Hematopoietic multipotent progenitor cell treated with erythropoietin and hydrocortisone succinate and interleukin-3 and kit ligand, for 17 days (in vitro differentiated cells): ENCODE measurements at regions not wholly inside any gene's neighbourhood (a gene's known extent, or its start where the extent isn't known, plus 50 kb on each side); places are given as distances from the start of the nearest gene placed in this dataset.
"Not testable (repeated sequence)": the region's sequence is repeated elsewhere in the genome, so short reads cannot be mapped to it uniquely, and the experiment has no call there.

Experiments used
- DNase-seq: peaks from one replicate; pipeline ENCODE4 v3.0.0-alpha.2; 2015; ENCODE audit warnings: low spot score

DNA sequence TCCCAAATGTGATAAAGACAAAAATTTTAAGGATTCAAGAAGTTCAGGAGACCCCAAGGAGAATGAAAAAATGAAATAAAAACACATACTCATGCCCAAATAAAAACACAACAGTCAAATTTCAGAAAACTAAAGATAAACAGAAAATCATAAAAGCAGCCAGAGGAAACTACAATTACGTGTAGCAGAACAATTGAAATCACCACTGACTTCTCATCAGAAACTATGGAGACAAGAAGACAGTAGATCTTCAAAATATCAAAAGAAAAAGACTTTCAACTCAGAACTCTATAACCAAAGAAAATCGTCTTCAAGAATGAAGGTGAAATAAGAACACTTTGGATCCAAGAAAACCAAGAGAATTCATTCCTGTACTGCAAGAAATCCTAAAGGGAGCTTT is 54.9 kb downstream of the DIO3 start:
- DNase-seq = no peak

DNA sequence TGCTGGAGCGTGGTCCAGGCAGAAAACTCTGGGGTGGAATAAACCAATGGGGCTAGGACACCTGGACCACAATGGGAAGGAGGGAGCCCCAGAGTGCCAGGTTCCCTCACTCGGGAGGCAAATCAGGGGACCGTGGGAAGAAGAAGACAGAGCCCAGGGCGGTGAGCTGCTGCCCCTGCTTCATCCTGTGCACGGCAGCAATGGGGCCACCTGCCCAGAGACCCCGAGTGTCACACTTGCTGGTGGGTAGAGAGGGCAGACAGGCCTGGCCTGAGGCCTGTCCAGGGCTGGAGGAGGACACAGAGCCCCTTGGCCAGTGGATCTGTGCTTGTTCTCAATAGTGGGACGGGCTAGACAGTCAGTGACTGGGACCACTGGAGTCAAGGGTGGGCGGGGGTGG is 58.2 kb downstream of the DIO3 start:
- no peak for DNase-seq

DNA sequence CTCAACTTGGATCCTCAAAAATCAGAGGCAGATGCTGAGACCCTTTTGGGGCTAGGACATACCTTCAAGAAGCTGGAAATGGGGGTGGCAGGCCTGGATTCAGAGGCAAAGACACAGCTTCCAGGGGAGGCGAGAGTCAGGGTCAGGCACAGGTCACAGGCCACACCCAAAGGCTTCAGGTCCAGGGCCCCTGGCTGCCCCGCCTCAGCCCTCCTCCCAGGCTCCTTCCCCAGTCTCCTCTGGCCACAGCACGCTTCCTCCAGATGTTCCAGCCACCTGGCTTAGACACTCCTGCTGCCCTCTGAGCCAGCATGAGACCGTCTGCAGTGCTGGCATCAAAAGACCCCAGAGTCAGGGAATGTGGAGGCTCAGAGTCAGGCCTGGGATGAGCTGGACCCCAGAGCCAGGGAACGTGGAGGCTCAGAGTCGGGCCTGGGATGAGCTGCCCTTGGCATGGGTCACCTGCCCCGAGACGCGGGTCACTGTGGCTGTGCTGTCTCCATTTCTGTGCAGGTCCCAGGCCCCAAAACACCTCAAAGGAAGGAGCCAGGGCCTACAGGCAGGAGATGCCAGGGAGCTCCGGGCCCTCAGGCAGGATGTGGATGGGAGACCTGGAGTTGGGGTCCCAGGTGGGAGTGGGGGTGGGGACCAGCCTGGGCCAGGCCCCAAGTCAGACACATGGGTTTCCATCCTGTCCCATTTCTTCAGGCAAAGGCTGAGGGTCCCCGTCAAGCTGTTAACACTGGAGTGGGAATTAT is 58.9 kb downstream of the DIO3 start:
- DNase-seq = no peak

DNA sequence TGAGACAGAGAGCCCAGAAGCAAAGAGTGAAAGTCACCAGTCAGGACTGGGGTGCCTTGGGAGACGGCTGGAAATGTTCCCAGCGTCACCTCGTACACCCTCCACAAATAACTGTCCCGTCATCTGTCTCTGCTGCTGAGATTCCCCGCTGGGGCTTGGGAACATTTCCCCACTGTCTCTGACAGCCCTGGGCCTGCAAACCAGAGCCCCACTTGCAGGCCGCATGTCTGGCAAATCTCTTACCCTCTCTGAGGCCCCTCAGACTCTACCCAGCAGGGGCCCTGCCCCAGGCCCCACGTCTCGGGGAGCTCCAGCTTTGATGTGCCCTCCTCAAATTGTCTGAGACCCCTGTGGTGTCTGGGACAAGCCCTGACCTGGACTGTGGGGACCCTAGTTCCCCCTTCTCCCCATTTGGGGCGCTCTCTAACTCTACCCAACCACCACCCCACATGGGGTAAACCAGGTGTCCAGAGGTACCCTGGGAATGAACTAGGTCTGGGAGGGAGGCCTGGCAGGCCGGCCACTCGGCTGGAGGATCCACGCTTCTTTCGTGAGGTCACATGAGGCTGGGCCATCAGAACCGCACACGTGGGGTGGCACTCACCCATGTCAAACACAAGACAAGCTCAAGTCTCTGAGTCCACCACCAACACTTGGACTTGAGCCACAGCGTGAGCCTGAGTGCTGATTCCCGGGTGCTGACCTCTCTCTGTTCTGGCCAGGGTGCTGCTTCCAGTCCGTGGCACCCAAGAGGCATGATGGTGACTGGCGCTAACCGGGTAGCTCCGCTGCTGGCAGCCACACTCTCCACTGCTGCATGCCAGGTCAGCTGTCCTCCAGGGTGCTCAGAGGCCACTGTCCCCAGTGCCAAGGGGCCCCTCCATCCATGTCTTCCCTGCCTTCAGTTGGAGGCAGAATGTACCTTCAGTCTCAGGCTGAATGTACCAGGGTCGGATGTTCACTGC is 59.8 kb downstream of the DIO3 start:
- DNase-seq = no peak

DNA sequence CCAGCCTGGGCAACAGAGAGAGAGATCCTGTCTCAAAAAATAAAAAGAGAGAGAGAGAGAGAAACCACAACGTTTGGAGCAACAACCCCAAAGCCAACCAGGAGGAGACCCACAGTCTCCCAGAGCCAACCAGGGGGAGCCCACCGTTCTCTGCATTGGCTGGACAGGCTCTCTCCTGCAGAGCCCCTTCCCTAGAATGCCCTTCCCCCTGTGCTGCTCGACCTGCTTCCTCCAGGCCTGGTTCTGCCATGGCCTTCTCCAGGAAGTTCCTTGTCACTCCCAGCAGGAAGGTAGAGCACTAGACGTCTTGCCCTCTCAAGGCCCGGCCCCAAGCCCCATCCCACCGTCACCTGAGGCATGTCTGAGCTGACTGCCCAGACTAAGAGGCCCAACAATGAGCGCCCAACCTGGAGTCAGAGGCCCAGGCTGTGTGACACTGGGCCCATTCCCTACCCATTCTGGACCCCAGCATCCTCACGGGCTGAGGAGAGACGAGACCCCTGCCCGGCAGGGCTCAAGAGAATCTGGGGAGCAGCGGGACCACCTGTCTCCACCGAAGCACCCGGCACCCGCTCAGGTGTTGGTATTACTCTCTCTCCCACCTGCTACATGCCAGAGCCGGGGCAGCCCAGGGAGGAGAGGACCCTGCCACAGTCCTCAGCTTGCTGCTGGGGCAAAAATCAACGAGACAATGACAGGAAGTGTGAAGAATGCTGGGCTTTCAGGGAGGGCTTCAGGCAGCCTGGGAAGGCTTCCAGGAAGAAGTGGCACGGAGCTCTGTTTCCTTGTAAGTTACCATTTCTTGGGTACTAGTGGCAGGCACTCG is 61.2 kb downstream of the DIO3 start:
- no peak for DNase-seq

DNA sequence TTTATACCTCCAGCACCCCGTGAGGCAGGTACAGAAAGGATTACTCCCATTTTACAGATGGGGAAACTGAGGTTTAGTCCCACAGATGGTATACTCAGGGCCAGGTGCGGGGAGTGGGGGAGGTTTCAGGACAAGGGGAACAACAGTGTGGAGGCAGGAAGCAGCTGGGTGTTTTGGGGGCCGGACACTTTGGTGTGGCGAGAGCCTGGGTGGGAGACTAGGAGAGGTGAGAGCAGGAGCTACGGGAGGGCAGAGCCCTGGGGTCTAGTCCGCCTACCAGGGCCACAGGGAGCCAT is 61.7 kb downstream of the DIO3 start:
- no peak for DNase-seq

DNA sequence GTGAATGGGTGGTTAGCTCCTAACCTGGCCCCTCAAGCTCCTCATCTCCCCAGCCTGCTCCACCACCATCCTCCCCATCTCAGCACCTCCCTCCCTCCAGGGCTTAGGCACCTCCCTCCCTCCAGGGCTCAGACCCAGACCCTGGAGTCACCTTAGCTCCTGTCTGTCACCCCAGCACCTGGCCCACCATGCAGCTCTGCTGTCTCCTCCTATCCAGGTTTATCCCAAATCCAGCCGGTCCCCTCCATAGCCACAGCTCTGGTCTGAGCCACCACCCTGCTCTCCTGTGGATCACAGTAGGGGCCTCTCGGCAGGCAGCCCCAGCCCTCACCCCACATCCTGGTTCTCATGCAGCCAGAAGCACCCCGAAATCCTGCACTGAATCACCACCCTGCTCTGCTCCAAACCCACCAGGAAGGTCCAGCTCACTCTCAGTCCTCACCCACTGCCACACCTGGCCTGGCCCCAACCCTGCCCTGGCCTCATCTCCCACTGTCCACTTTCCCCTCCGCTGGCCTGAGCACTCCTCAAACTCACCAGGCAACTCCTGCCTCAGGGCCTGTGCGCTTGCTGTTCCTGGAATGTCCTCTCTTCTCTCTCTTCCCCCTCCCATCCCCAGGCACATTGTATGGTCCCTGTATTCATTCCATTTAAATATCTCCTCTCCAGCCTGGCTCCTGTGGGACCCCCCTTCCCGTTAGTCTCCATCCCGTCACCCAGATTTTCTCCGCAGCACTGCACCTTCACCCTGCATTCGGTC is 62.6 kb downstream of the DIO3 start:
- DNase-seq = no peak

DNA sequence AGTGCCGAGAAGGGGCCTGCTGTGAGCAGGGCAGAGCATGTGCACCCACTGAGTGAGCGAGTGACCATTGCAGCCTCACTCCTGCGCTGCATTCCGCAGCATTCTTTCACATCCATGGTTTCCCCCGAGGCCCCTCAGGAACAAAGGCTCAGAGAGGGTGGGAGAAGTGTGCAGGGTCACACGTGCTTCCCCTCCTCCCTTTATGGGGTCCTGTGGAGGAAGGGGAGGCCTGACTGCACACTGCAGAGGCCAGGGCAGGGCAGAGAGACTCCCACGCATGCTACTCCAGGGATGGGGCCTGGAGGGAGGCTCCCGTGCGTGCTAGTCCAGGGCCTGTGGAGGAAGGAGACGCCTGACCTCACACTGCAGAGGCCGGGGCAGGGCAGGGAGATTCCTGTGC is 63.2 kb downstream of the DIO3 start:
- DNase-seq = no peak

DNA sequence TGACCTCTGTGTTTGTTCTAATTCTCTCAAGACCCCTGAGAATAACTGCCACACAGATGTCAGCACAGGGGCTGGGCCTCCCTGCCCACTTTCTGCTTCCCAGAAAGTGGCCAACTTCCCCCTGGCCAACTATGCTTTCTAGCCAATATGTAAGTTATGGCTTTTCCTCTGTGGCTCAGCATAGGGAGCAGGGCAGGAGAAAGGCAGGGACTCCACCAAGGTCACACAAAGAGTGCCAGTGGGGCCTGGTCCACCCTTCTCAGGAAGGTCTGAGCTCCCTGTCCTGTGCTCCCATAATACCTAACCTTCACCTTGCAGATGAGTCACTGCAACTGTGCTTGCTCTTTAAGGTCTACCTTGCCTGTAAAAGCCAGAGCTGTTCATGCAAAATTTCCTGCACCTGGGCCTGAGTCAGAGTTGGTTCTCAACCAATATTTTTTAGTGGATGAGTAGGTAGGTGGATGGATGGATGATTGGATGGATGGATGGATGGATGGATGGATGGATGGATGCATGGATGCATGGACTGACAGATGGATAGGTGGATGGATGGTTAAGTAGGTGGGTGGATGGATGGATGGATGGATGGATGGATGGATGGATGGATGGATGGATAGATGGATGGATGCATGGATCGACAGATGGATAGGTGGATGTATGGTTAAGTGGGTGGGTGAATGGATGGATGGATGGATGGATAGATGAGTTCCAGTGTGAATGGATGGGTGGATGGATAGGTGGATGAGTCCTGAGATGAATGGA is 64.2 kb downstream of the DIO3 start:
- no peak for DNase-seq

DNA sequence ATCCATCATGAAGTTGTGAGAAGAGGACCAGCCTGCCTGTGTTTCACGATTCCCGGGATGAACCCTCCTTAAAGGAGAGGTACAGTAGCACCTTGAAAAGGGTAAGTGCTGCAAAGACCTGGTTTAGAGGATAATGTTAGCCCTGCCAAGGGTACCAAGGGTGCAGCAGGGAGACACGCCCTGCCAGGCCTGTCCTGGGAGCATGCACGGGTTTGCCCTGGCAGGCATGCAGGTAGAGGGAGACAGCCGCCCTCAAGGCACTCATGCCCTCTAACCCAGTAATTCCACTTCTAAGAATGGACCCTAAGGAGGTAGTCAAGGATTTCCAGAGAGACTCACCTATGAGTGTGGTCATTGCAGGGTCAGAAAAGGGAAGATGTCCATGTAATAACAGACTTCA is 65.0 kb downstream of the DIO3 start:
- no peak for DNase-seq

DNA sequence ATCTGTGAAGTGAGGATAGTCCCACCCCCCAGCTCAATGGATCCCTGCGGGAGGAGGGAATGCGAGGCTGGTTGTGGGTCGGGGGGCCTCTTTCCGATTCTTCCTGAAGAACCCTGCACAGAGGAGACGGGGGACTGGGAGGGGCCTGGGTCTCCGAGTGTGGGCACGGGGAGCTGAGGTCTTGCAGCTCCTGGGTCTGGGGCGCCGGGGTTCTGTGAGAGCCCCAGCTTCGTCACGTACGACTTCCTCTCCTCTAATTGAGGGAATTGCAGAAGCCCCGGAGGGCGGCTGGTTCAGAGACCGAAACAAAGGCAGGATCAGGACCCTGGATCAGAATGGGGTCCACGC is 66.6 kb downstream of the DIO3 start:
- no peak for DNase-seq

DNA sequence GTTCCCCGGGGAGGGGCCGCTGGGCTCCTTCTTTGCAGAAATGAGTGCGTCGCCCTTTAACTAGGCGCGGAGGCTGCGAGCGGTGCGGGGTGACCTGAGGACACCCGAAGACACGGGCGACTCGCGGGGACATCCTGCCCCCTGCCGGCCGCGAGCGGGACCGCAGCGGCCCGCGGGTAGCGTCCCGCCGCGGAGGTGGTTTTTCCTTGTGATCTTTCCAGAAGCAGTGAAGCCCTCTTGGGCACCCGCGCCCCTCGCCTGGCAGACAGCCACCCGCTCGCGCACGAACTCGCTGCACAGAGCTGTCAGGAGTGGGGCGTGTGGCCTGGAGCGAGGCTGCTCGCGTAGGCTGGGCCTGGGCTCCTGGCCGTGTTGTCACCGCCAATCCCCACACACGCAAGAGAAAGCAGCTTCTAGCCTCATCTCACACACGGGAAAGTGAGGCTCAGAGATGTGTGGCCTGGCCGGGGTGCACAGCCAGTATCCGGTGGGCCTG is 67.2 kb downstream of the DIO3 start:
- DNase-seq = peak; percentile 56

DNA sequence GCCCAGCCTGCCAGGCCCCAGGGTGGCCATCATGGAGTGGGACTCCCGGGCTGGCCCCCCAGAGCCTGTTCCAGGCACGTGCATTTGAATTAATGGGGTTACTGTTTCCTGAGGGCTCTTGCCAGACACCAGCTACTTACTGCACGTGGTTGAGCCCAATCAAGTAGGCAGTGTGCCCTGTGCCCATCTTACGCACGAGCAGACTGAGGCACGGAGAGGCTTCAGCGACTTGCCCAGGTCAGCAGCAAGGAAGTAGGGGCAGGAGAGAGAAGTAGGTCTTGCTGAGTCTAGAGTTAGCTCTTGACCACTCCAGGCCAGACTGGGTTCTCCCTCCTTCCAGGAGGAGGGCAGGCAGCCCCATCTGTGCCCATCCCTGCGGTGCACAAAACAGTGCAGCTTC is 67.7 kb downstream of the DIO3 start:
- no peak for DNase-seq

DNA sequence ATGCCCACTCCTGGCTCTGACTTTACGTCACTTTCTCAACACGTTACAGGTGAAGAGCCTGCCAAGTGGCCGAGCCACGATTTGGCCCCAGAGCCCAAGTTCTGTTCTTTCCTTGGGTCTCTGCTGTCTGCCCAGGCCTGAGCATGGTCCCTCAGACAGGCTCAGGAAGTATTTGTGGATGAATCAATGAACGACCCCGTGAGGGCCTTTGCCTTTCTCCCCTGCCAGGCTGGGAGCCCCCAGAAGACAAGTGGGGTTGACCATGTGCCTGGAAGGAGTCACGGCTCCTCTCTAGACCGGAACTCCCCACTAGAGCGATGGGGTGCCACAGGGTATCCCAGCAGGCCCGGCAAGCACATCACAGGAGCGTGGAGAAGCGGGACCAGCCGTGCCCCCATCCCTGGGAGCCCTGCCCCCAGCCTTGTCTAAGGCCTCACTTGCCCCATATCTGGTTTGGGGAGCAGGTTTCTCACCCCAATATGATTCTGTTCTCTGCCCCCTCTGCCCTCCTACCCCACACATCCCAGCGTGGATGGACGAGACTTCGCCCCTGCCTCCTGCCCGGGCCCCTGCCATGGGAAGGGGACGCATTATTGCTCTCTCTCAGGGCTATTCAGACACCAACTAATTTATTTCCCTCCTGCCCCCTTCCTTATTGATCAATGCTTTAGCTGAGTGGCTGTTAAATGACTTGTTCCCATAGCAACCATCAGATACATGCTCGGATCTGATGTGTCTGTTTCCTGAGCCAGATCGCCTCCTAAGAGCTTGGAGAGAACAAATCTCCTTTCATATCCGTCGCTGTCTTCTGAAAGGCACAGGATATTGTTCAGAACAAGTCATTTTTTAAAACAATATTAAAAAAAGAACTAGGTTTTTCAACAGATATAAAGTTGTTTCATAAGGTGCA is 69.0 kb downstream of the DIO3 start:
- no peak for DNase-seq

DNA sequence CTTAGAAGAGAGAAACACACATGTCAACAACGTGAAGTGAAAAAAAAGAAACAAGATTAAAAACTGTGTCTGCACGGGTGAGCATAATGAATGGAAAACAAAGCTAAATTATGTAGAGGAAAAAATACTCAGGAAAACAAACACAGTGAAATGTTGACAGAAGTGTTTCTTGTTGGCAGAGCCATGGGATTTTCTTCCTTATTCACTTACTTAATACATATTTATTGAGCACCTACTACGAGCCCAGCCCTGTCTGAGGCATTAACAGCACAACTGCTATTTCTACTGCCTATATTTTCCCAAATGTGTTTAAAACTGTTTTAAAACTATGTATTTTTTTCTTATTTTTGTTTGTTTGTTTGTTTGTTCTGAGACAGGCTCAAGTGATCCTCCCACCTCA is 69.9 kb downstream of the DIO3 start:
- DNase-seq = no peak

DNA sequence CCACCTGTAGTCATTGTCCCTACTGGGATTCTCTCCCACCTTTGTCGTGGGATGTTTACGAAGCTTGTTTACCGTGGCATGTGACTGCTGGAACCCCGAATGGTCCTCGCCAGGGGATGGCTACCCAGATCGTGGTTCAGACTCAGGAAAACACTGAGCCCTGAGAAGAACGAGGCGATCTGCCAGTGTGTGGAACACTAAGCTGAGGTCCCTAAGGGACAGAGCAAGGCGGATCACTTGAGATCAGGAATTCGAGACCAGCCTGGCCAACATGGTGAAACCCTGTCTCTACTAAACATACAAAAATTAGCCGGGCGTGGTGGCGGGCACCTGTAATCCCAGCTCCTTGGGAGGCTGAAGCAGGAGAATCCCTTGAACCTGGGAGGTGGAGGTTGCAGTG is 70.7 kb downstream of the DIO3 start:
- DNase-seq = not testable (repeated sequence)

DNA sequence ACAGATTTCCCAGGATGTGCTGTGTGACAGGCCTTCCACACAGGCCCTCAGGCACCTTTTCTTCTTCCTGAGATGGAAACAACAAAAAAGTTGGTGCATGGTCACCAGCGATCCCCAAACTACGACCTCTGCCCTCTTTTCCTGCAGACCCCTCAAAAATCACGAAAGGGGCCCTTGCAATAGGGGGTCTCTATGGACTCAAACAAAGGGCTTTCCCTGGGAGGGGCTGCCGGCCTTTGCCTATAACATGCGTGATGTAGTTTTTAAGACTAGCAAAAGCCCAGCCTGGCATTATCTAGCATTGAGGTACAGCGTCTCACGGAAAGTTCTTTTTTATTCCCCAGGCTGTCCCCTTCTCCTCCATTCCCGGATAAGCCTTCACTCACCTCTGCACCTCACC is 71.2 kb downstream of the DIO3 start:
- no peak for DNase-seq

DNA sequence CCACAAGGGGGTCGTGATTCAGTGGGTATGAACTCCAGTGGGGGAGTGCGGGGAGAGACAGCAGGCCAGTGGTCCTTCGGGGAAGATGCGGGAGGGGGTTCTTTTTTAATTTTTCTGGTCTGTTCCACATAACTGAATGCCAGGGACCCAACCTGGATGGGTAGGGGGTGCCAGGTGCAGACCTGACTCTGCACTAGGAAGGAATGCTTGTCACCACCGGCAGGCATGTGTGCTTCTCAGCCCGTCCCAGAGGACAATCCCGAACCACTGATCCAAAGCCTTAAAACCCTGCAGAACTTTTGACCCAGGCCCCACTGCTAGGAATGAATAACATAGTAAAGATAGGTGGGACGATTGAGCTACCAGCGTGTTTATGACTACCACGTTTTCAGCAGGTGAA is 72.0 kb downstream of the DIO3 start:
- no peak for DNase-seq

DNA sequence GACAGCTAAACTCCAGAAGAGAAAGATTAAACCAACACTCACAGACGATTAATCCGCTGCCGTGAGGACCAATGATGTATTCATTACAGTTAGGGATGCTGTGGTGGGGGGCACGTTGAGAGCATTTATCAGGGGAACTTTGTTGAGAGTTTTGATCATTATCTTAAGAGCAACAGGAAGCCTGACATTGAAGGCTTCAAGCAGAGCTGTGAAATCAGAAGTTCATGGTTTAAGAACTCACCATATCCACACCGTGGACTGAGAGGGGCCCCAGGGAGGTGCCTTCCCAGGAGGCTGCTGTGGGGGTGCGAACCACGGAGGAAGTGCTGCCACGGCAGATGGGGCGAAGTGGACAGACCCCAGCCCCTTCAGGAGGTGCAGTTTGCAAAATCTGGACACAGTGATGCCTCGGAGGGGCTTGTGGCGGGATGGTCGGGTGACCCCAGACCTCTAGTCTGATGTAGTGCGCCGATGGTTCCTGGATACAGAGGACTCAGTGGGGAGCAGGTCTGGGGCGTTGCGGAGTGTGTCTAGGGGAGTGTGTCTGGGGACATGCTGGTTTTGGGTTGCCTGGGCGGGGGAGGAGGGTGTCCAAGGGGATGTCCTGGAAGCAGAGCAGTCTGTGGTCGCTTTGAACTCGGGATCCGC is 73.0 kb downstream of the DIO3 start:
- DNase-seq = no peak
